ENCODE measurements at regions not wholly inside any gene's neighbourhood (a gene's known extent, or its start where the extent isn't known, plus 50 kb on each side); places are given as distances from the start of the nearest gene placed in this dataset.

GRCh38 chr13:109976206-109976997, 190.0 kb upstream of the IRS2 start:
- DNase-seq: no peak
- no peaks in the 10 kb centered on the region for H3K36me3 ChIP-seq (ENCODE audit: low read depth, missing control alignments)
- H3K9me3 ChIP-seq: no peaks in the 10 kb centered on the region
- no peaks in the 10 kb centered on the region for H3K4me1 ChIP-seq
- H3K27ac ChIP-seq: no peak overlapping the region
- intact Hi-C loops (cut with DNase I; ENCODE audit: low total_unique reads): no loop called here
- TF ChIP-seq POLR2A (IDR thresholded peaks at IDR 0.05): no peak
- TF ChIP-seq CTCF (IDR thresholded peaks at IDR 0.05): no peak
- H3K4me3 ChIP-seq: no peak overlapping the region
- no peaks in the 10 kb centered on the region for H3K27me3 ChIP-seq
- 77 to 80% methylated on average over 9 of the region's 9 CpGs for WGBS, 2 donors

- no peak for DNase-seq
- no peak overlapping the region for H3K4me3 ChIP-seq
- H3K36me3 ChIP-seq (ENCODE audit: low read depth, missing control alignments): no peaks in the 10 kb centered on the region
- H3K9me3 ChIP-seq: no peaks in the 10 kb centered on the region
- no peaks in the 10 kb centered on the region for H3K27me3 ChIP-seq
- no peak overlapping the region for H3K27ac ChIP-seq
- intact Hi-C loops (cut with DNase I; ENCODE audit: low total_unique reads): no loop called here
- WGBS, 2 donors: 88 to 94% methylated on average over 7 of the region's 7 CpGs
- no peak for TF ChIP-seq POLR2A (IDR thresholded peaks at IDR 0.05)
- no peak for TF ChIP-seq CTCF (IDR thresholded peaks at IDR 0.05)
- no peaks in the 10 kb centered on the region for H3K4me1 ChIP-seq
Measured at GRCh38 chr13:109974354-109974753, 188.0 kb upstream of the IRS2 start.

- H3K27ac ChIP-seq: no peak overlapping the region
- H3K4me1 ChIP-seq: no peaks in the 10 kb centered on the region
- H3K4me3 ChIP-seq: no peak overlapping the region
- no peaks in the 10 kb centered on the region for H3K9me3 ChIP-seq
- WGBS, 2 donors: 87 to 94% methylated on average over 10 of the region's 10 CpGs
- no peak for DNase-seq
- intact Hi-C loops (cut with DNase I; ENCODE audit: low total_unique reads): no loop called here
- H3K27me3 ChIP-seq: no peaks in the 10 kb centered on the region
- TF ChIP-seq POLR2A (IDR thresholded peaks at IDR 0.05) (no peak), CTCF (IDR thresholded peaks at IDR 0.05) (no peak)
- no peaks in the 10 kb centered on the region for H3K36me3 ChIP-seq (ENCODE audit: low read depth, missing control alignments)
Measured at GRCh38 chr13:109973279-109973678, 186.9 kb upstream of the IRS2 start.

- no peak for DNase-seq
- H3K4me1 ChIP-seq: no peaks in the 10 kb centered on the region
- WGBS, 2 donors: 90 to 93% methylated on average over 10 of the region's 10 CpGs
- intact Hi-C loops (cut with DNase I; ENCODE audit: low total_unique reads): no loop called here
- no peaks in the 10 kb centered on the region for H3K36me3 ChIP-seq (ENCODE audit: low read depth, missing control alignments)
- no peak overlapping the region for H3K4me3 ChIP-seq
- no peak overlapping the region for H3K27ac ChIP-seq
- no peak for TF ChIP-seq CTCF (IDR thresholded peaks at IDR 0.05)
- no peak for TF ChIP-seq POLR2A (IDR thresholded peaks at IDR 0.05)
- H3K9me3 ChIP-seq: no peaks in the 10 kb centered on the region
- H3K27me3 ChIP-seq: no peaks in the 10 kb centered on the region
Measured at GRCh38 chr13:109971456-109972090, 185.2 kb upstream of the IRS2 start.
